ENCODE measurements at regions not wholly inside any gene's neighbourhood (a gene's known extent, or its start where the extent isn't known, plus 50 kb on each side); places are given as distances from the start of the nearest gene placed in this dataset.

DNA sequence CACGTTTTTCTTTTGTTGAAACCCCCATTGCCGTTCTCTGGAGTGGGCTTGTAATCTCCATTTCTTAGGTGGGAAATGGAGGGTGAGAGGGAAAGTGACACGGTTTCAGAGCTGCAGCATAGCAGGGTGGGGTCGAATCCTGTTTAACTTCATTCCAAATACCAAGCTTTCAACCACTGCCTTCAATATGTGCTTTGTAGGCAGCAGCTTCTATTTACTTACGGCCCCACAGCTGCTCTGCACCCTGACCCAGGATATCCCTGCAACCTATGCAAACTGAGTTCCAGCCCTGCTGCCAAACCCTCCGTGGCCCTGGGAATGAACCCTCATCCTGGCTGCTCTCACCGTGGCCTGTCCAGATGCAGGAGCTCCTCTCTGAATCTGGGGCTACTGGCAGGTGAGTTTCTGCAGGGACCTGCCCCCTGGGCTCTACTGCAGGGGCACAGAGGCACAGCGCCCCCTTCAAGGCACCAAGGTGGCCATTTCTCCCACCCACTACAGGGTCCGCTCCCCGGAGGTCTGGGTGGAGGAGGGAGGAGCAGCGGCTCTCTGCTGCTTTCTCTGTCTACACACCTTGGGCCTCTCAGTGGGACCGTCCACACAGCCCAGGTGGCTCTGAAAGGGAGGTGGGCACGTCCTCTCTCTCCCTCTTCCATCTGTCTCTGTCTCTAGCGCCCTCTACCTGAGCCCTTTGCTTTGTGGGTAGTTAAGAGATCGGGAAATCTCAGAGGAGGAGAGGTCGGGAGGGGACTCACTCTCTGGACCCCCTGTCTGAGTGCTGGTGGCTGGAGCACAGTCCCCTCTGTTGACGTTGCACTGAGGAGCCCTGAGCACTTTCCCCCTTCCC is 279.1 kb downstream of the BRD1 start:
- TF ChIP-seq, protein P1, sequence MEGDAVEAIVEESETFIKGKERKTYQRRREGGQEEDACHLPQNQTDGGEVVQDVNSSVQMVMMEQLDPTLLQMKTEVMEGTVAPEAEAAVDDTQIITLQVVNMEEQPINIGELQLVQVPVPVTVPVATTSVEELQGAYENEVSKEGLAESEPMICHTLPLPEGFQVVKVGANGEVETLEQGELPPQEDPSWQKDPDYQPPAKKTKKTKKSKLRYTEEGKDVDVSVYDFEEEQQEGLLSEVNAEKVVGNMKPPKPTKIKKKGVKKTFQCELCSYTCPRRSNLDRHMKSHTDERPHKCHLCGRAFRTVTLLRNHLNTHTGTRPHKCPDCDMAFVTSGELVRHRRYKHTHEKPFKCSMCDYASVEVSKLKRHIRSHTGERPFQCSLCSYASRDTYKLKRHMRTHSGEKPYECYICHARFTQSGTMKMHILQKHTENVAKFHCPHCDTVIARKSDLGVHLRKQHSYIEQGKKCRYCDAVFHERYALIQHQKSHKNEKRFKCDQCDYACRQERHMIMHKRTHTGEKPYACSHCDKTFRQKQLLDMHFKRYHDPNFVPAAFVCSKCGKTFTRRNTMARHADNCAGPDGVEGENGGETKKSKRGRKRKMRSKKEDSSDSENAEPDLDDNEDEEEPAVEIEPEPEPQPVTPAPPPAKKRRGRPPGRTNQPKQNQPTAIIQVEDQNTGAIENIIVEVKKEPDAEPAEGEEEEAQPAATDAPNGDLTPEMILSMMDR (IDR thresholded peaks at IDR 0.05) = no peak
- no peak for TF ChIP-seq POLR2A (IDR thresholded peaks at IDR 0.05)
- TF ChIP-seq EP300 (IDR thresholded peaks at IDR 0.05) = no peak
